HS-27A (cell line): ENCODE measurements at regions not wholly inside any gene's neighbourhood (a gene's known extent, or its start where the extent isn't known, plus 50 kb on each side); places are given as distances from the start of the nearest gene placed in this dataset.

Source experiments
- DNase-seq: peaks from one replicate; pipeline ENCODE4 v3.0.0-alpha.2; 2012; ENCODE audit warnings: low read depth, missing footprints

DNA sequence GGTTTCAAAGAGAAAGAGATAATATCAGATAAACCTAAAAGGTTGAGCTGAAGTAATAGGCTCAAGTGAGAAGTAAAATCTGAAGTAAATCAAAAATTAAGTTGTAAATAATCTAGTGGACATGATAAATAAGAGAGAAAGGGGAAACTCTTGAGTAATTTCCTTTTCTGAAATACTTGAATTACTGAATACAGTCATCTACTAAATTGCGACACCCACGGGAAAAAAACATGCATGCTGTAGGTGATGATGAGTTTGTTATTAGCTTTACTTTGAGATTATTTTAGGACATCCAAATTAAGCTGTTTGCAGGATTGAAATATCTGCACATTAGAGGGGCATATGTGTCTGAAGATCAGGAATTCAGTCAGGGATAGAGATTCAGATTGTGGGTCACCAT lies 50.0 kb upstream of the CARD18 start:
- no peak for DNase-seq
